ENCODE measurements at regions not wholly inside any gene's neighbourhood (a gene's known extent, or its start where the extent isn't known, plus 50 kb on each side); places are given as distances from the start of the nearest gene placed in this dataset.

GRCh38 chr1:239924741-239925350 is 166.8 kb upstream of the FMN2 start:
- TF ChIP-seq POLR2A (IDR thresholded peaks at IDR 0.05; ENCODE audit: low read depth, low read length) (no peak), CTCF (conservative IDR thresholded peaks at IDR 0.05; ENCODE audit: low read depth, low read length) (no peak), MAFK (IDR thresholded peaks at IDR 0.05; ENCODE audit: low read depth, low read length) (no peak), RAD21 (IDR thresholded peaks at IDR 0.05; ENCODE audit: low read length) (no peak), RFX5 (IDR thresholded peaks at IDR 0.05; ENCODE audit: low read depth, low read length) (no peak), BHLHE40 (IDR thresholded peaks at IDR 0.05; ENCODE audit: low read depth, low read length) (no peak), ELK1 (IDR thresholded peaks at IDR 0.05; ENCODE audit: borderline replicate concordance, low read depth, low read length) (no peak), CHD1 (IDR thresholded peaks at IDR 0.05; ENCODE audit: low read depth, low read length) (no peak), USF2 (IDR thresholded peaks at IDR 0.05; ENCODE audit: low read depth, low read length) (no peak), RCOR1 (IDR thresholded peaks at IDR 0.05; ENCODE audit: insufficient replicate concordance, low read length) (no peak), CEBPB (IDR thresholded peaks at IDR 0.05; ENCODE audit: low read depth, low read length) (no peak), MXI1 (IDR thresholded peaks at IDR 0.05; ENCODE audit: borderline replicate concordance, low read depth, low read length) (no peak)

All from IMR-90 (cell line).